Activated CD4-positive, CD25-positive, alpha-beta regulatory T cell treated with anti-CD3 and anti-CD28 coated beads, Interleukin-2, amount 50 U/mL, for 72 hours (primary cell): ENCODE measurements at regions not wholly inside any gene's neighbourhood (a gene's known extent, or its start where the extent isn't known, plus 50 kb on each side); places are given as distances from the start of the nearest gene placed in this dataset.
"Not testable (repeated sequence)": the region's sequence is repeated elsewhere in the genome, so short reads cannot be mapped to it uniquely, and the experiment has no call there.

Experiments
- DNase-seq: peaks from one replicate; pipeline ENCODE4 v3.0.0; 2021

- no peak for DNase-seq
These were observed 861.1 kb downstream of the TYW1 start for GRCh38 chr7:67857698-67858097.

GRCh38 chr7:67858931-67859330 is 862.3 kb downstream of the TYW1 start:
- DNase-seq, result no peak

GRCh38 chr7:67863911-67864310 is 867.3 kb downstream of the TYW1 start:
- no peak for DNase-seq

GRCh38 chr7:67866054-67866453 is 869.4 kb downstream of the TYW1 start:
- no peak for DNase-seq

- no peak for DNase-seq
These were observed 870.2 kb downstream of the TYW1 start for GRCh38 chr7:67866812-67867211.

GRCh38 chr7:67870396-67870795 is 873.8 kb downstream of the TYW1 start:
- no peak for DNase-seq

GRCh38 chr7:67875558-67875957 is 878.9 kb downstream of the TYW1 start:
- DNase-seq, result no peak

GRCh38 chr7:67878808-67879207 is 882.2 kb downstream of the TYW1 start:
- no peak for DNase-seq

GRCh38 chr7:67882843-67883242 is 886.2 kb downstream of the TYW1 start:
- DNase-seq, result no peak

GRCh38 chr7:67890316-67890715 is 893.7 kb downstream of the TYW1 start:
- DNase-seq, result no peak

GRCh38 chr7:67894746-67895145 is 898.1 kb downstream of the TYW1 start:
- no peak for DNase-seq

- no peak for DNase-seq
These were observed 900.1 kb downstream of the TYW1 start for GRCh38 chr7:67896721-67897120.

GRCh38 chr7:67900456-67900855 is 903.8 kb downstream of the TYW1 start:
- DNase-seq, result no peak

GRCh38 chr7:67901808-67902480 is 905.3 kb downstream of the TYW1 start:
- DNase-seq, result no peak

- DNase-seq, result no peak
These were observed 911.2 kb downstream of the TYW1 start for GRCh38 chr7:67907792-67908191.

- no peak for DNase-seq
These were observed 915.8 kb downstream of the TYW1 start for GRCh38 chr7:67912437-67912836.

GRCh38 chr7:67913604-67914003 is 917.0 kb downstream of the TYW1 start:
- no peak for DNase-seq

- not testable (repeated sequence) for DNase-seq
These were observed 919.5 kb downstream of the TYW1 start for GRCh38 chr7:67916111-67916510.

GRCh38 chr7:67916571-67917436 is 920.2 kb downstream of the TYW1 start:
- no peak for DNase-seq

- DNase-seq, result no peak
These were observed 920.8 kb downstream of the TYW1 start for GRCh38 chr7:67917437-67917755.

- no peak for DNase-seq
These were observed 921.5 kb downstream of the TYW1 start for GRCh38 chr7:67918158-67918557.

GRCh38 chr7:67923286-67923685 is 926.7 kb downstream of the TYW1 start:
- no peak for DNase-seq

GRCh38 chr7:67928141-67928540 is 931.5 kb downstream of the TYW1 start:
- DNase-seq, result no peak

- DNase-seq, result not testable (repeated sequence)
These were observed 939.8 kb downstream of the TYW1 start for GRCh38 chr7:67936447-67936846.

- DNase-seq, result no peak
These were observed 943.8 kb downstream of the TYW1 start for GRCh38 chr7:67940400-67940799.
